Stimulated activated CD8-positive, alpha-beta memory T cell treated with anti-CD3 and anti-CD28 coated beads, Interleukin-12 subunit alpha, Interleukin-12 subunit beta, amount 100 ng/mL, for 24 hours (primary cell): ENCODE measurements at regions not wholly inside any gene's neighbourhood (a gene's known extent, or its start where the extent isn't known, plus 50 kb on each side); places are given as distances from the start of the nearest gene placed in this dataset.
A peak's percentile ranks its signal among the peaks of the same experiment; 100 is the strongest.
"Not testable (repeated sequence)": the region's sequence is repeated elsewhere in the genome, so short reads cannot be mapped to it uniquely, and the experiment has no call there.

ENCODE experiments used
- DNase-seq: peaks from one replicate; pipeline ENCODE4 v3.0.0-alpha.2; 2020; ENCODE audit errors: extremely low read depth

DNA sequence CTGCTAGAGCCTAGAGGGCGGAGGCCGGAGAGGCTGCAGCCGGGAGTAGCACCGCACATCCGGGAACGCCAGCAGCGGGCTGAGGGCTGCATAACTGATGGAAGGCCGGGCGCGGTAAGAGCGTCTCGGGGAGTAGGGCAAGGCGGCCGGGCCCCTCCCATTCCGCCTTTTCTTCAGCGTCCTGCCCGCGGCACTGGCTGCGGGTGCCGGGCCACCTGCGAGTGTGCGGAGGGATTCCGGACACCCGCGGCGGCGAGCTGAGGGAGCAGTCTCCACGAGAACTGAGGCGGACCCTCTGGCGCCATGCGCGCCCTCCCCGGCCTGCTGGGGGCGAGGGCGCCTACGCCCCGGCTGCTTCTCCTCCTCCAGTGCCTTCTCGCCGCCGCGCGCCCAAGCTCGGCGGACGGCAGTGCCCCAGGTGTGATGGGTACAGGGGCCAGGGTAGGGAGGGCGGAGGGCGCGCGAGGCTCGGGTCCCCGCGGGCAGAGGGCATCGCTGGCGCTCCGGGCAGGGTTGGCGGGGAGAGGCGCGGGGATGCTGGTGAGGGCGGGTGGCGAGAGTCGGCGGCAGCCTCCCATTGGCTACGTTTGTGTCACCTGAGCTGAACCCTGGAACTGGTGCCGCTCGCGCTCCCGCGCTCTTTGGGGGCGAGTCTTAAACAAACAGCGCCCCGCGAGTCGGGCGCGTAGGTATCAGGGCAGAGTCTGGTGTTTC, 334.4 kb downstream of the SRGAP2C start:
- peak; percentile 72 for DNase-seq

DNA sequence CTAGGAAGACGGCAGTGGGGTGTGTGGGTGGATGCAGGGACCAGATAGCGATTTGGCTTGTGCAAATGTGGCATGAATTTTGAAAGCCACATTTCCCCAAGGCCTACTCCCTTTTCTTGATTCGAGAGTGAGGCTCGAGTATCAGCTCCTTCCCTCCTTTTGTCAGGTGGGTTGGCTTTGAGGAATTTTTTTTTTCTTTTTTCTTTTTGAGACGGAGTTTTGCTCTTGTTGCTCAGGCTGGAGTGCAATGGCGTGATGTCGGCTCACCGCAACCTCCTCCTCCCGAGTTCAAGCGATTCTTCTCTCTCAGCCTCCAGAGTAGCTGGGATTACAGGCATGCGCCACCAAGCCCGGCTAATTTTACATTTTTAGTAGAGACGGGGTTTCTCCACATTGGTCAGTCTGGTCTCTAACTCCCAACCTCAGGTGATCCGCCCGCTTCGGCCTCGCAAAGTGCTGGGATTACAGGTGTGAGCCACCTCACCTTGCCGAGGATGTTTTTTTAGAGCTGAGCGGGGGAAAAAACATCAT, 335.0 kb downstream of the SRGAP2C start:
- not testable (repeated sequence) for DNase-seq

DNA sequence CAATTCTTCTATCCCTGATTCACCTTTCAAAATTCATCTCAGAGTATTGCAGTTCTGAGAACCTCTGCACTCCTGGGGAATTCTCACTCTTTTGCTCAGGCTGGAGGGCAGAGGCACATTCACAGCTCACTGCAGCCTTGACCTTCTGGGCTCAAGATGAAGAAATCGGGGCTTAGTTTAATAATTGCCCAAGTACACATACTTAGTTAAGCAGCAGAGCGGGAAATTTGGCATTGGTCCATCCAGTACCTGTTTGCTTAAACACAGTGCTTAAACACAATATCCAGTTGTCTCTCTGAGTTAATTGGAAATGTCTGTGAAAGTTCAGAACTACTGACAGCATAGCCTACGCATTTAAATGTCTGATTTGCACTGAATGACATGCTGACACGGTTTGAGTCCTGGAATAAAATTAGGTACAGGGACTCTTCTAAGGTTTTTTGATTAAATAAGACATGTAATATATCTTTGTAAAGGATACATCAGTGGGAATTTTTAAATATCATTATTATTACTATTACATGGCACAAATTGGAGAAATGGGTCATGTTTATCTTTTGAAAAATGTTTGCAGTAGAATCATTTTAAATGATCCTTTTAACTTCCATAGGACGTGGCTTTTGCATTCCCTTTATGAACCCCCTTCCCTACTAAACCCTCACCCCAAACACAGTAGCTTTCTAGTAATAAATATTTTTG, 337.4 kb downstream of the SRGAP2C start:
- DNase-seq = no peak

DNA sequence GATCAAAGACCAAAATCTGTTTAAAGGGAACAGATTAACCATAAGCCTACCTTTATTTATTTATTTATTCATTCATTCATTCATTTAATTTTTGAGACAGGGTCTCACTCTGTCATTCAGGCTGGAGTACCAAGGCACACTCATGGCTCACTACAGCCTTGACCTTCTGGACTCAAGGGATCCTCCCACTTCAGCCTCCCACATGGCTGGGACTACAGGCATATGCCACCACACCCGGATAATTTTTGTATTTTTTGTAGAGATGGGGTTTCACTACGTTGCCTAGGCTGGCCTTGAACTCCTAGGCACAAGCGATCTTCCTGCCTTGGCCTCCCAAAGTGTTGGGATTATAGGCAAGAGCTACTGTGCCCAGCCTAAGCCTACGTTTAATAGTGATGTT, 338.3 kb downstream of the SRGAP2C start:
- DNase-seq = not testable (repeated sequence)

DNA sequence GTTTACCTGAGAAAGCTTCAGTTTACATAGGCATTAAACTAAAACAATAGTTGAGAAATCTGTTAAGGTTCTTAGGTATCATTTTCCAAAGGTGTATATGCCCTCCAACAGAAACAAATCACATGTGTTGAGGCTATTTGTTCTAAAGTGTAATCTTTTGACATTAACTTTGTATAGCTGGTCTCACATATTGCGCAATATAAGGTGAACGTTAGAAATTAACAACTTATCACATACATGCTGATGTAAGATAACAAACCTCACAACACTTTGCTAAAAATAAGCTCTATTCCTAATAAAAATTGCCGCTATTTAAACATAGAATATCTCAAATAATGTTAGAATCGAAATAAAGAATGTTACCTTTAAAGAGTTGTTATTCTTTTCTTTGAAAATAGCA, 340.6 kb downstream of the SRGAP2C start:
- DNase-seq = no peak

DNA sequence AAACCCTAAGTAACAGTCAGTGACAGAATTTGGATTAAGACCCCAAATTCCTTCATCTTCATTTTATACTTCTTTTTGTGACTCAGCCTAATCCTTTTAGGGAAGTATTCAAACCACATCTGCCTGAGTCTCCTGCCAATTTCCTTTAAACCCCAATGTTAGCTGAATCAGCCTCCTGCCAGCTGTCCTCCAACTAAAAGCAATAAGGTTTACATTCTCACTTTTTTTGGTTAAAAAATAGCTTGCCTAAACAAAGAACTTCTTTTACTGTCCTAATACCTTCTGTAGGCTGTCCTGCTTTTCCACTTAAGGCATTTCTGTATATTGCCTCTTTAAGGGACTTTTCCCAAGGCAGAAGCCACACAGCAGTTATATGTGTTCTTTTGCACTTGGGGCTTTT, 344.2 kb downstream of the SRGAP2C start:
- DNase-seq = not testable (repeated sequence)

DNA sequence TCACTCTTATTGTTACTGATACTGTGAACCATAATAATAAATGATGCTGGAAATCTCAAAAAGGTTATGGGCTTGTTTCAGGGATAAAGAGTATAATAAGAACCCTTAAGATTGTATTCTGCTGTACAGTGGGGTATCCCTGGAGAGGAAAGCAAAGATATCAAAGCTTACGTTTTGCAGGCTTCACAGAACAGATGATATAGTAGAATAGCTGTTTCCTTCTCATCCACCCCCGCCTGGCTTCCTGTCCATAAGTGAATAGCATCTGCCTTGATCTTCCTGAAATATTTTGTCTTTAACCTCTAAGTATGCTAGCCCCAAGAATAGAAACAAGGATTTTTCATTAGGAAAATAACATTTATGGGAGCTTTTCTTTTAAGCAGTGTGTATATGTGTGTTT, 345.3 kb downstream of the SRGAP2C start:
- DNase-seq = not testable (repeated sequence)

DNA sequence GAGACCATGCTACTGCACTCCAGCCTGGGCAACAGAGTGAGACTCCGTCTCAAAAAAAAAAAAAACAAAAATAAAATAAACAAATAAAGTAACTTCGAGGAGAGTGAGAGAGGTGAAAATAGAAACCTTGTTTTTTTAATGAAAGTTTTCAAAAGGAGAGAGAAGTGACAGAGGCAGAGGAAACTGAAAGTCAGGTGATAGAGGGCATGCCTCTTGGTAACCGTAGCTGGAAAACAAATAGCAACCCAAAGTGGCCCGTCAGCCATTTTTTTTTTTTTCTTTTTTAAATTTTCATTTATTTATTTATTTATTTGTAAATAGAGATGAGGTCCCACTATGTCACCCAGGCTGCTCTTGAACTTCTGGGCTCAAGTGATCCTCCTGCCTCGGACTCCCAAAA, 347.0 kb downstream of the SRGAP2C start:
- DNase-seq = not testable (repeated sequence)

DNA sequence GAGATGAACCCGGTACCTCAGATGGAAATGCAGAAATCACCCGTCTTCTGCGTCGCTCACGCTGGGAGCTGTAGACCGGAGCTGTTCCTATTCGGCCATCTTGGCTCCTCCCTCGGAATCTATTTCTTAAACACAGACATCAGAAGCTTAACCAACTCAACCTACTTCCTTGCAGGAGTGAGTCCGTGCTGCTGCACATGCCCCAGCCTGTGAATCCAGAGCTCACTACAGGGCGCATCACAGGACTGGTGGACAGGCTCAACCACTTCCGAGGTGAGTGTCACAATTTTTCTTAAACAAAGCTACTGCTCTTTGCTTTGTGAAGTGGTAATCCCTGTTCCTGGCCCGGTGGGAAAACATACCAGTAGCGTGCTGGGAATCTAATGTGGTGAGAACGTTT, 353.4 kb downstream of the SRGAP2C start:
- DNase-seq = not testable (repeated sequence)

DNA sequence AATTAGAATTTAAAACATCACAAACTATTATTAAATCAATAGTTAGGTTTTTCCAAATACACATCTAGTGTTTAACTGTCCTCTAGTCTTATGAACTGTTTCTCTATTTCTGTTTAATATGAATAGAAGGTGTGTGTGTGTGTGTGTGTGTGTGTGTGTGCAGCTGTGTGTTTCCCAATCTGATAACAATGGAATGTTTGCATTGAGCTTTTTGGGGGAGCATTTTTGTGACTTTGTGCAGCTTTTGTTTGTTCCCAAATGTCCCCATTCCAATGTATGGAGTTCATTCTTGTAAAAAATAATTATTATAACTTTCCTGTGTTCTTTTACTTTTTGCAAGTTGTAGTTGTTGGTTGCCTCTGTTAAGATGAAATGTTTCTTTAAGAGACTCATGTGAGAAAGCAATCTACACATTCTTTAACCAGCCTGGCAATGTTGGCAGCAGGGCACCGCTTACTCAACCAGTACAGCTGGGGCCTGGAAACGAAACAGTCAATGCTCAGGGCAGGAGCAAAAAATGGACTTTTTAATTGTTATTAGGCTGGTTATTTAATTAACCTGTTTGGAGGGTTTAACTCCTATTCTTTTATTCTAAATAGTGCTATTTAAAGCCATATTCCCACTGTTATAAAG, 354.3 kb downstream of the SRGAP2C start:
- DNase-seq = no peak

DNA sequence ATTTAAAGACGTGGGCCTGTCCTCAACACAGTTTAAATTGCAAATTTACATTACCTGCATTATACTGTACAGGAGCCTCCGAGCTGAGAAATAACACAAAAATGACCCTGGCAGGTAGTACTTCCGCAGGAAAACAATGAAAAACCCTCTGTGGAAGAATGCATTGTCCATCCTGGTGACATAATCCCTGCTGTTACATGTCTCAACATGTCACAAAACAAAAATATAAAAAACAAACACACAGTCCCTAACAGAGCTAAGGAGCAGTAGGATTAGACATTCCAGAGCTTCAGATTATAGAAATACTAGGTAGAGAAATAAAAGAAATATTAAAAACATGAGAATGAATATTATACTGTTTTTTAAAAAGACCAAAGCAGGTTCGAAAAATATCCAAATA, 359.2 kb downstream of the SRGAP2C start:
- DNase-seq = not testable (repeated sequence)

DNA sequence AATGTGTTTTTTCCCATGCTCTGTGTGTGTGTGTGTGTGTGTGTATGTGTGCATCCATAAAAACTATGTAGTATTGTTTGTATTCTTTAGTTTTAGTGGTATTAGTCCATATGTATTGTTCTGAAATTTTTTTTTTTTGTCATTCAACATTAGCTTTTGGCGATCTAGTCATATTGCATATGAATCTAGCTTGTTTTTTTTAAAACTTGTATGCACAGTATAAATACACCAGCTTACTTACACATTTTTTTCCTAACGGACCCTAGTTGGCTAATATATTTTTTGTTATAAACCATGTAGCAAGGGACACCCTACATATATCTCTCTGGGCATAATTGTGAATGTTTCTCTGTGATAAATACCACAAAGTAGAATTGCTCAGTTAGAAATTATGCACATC, 359.7 kb downstream of the SRGAP2C start:
- DNase-seq = no peak

DNA sequence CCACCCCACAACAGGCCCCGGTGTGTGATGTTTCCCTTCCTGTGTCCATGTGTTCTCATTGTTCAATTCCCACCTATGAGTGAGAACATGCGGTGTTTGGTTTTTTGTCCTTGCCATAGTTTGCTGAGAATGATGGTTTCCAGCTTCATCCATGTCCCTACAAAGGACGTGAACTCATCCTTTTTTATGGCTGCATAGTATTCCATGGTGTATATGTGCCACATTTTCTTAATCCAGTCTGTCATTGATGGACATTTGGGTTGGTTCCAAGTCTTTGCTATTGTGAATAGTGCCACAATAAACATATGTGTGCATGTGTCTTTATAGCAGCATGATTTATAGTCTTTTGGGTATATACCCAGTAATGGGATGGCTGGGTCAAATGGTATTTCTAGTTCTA, 361.1 kb downstream of the SRGAP2C start:
- DNase-seq = not testable (repeated sequence)

DNA sequence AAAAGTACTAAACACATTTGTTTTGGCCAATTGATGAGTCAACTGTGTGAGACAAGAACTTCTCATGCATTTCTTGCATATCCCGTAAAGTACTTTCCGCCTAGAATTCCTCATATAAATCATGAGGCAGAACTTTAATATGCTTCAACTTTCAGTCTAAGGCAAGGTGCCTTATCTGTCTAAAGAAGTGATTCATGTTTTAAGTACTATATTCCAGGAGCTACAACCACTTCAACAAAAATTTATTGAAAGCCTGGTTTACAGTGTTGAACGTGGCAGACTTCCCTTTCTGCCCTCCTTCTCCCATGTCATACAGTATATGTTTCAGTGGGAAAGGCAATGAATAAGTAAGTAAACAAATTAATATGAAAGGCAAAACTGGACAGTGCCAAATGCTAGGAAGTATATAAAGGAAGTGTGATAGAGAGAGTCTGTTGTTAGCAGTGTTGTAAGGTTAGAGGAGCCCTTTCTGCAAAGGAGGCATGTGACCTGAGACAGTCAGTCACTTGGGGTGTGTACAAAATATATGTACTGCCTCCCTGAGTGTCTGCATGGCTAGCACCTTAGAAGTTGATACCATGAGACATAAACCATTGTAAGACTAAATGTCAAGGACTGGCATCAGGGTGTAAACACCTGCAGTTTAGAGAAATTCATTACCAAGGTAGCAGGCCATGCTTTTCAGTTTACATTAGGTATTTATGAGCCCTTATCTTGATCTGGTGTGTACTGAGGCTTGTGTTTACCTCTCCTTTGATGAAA, 362.2 kb downstream of the SRGAP2C start:
- no peak for DNase-seq

DNA sequence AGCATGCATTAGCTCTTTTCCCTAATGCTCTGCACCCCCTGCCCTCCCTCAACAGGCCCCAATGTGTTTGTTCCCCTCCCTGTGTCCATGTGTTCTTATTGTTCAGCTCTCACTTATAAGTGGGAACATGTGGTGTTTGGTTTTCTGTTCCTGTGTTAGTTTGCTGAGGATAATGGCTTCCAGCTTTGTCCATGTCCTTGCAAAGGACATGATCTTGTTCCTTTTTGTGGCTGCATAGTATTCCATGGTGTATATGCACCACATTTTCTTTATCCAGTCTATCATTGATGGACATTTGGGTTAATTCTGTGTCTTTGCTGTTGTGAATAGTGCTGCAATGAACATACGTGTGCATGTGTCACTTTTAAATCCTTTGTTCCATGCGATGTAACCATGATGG, 363.0 kb downstream of the SRGAP2C start:
- DNase-seq = not testable (repeated sequence)

DNA sequence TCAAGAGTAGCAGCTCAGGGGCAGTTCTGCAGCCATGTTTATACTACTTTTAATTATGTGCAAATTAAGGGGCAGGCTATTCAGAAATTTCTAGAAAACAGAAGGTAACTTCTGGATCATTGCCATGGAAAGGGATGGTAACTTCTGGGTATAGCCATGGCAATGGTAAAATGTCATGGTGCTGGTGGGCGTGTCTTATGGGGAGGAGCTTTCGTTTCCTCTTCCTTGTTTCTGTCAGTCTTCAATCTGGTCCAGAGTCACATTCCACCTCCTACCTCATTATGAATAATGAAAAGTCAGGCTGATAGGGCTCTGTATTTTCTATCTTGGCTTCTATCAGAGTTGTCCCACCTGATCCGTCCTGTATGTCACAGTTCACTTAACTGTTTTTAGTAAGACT, 366.0 kb downstream of the SRGAP2C start:
- DNase-seq = not testable (repeated sequence)

DNA sequence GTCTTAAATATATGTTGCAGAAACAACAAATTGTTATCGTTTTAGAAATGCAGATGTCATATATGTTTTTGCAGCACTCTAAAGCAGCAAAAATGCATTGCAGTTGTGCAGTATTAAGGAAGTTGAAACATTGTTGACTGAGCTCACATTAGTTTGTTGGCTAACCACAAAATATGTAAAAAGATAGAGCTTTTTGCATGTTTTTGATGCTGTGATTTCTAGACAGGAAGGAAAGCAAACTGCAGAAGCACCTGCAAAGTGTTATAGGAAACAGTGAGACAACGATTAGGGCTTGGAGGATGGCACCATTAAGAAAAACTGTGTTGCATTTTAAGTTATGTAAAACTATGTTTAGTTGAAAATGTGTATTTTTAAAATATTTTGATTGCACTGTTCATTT, 366.7 kb downstream of the SRGAP2C start:
- DNase-seq = not testable (repeated sequence)

DNA sequence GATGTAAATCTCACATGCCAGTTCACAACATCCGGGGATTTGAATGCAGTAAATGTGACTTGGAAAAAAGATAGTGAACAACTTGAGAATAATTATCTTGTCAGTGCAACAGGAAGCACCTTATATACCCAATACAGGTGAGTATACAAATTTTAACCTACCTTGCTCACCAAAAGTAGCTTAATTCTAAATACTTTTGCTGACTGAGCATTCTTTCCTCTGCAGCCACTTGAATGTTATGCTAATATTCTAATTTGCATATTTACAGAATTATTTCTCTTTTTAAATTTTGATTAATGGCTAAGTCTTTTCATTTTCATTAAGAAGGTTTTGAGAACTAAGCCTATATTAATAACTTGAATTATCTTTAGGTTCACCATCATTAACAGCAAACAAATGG, 371.8 kb downstream of the SRGAP2C start:
- not testable (repeated sequence) for DNase-seq

DNA sequence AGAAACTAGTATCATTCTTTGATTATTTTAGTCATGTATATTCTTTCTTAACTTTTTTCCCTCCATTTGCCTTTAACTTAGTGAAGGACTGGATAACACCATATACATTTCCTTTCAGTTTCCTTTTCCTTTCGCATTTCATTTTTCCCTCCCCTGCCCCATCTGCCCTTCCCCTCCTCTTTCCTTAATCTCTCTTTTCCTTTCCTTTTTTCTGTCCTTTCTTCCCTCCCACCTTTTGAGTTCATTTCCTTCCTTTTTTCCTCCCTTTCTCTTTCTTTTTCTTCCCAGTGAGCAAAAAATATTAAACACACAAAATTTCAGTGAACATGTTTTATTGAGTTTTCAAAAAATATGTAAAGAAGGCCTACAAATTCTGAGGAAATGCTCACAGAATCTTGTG, 373.3 kb downstream of the SRGAP2C start:
- not testable (repeated sequence) for DNase-seq

DNA sequence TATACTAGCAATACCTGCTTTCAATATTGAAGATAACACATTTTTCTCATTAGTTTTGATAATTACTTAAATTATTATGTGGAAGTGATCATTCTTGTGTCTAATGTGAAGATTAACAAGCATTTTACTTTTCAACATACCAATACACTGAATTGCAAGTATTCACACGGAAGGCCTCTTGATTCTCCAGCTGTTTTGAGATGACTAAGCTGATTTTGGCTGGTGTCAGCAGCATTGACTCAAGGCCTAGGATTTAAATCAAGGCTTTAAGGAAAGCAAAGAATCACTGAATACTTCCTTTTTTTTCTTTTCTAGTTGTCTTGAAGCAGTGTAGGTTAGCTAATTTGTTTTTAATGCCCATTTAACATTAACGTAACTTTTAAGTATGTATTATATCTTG, 373.7 kb downstream of the SRGAP2C start:
- DNase-seq = no peak

DNA sequence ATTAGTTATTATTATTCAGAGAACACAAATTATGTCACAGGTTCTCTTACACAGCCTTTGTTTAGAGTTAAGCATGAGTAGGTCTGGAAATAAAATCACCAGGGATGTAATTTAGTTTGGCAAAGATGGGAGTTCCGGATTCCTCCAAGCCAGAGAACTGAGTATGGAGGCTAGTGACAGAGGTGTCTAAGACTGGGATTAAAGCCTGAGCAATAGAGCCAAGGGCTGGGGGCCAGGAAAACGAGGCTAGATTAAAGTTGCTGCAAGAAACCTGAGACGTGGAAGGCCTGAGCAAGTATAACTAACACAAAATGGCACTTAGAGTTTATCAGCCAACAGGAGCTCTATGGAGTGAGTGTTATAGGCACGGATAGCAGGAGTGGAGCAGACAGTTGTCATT, 381.6 kb downstream of the SRGAP2C start:
- DNase-seq = no peak

DNA sequence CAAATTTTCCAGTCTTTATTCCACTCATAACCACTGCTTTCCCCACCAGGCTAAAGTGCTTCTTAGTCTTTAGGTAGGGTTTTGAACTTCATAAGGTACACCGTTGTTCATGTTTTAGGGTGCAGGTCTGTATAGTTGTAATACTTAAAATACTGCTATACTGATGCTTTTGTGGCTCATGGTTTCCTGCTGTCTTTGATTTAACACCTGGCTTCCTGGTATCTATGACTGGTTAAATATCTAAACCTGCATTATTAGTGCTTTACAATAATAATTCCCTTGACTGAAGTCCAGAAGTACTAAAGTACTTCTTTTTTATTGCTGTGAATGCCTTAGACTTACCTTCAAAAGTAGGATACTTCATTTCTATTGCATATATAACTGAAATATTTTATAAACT, 384.7 kb downstream of the SRGAP2C start:
- DNase-seq = no peak
